Pulmonary artery endothelial cell (primary cell): ENCODE measurements at regions not wholly inside any gene's neighbourhood (a gene's known extent, or its start where the extent isn't known, plus 50 kb on each side); places are given as distances from the start of the nearest gene placed in this dataset.
"Not testable (repeated sequence)": the region's sequence is repeated elsewhere in the genome, so short reads cannot be mapped to it uniquely, and the experiment has no call there.

Experiments used
- DNase-seq: peaks from one replicate; pipeline ENCODE4 v3.0.0-alpha.2; 2011; ENCODE audit warnings: low read depth, low spot score

DNA sequence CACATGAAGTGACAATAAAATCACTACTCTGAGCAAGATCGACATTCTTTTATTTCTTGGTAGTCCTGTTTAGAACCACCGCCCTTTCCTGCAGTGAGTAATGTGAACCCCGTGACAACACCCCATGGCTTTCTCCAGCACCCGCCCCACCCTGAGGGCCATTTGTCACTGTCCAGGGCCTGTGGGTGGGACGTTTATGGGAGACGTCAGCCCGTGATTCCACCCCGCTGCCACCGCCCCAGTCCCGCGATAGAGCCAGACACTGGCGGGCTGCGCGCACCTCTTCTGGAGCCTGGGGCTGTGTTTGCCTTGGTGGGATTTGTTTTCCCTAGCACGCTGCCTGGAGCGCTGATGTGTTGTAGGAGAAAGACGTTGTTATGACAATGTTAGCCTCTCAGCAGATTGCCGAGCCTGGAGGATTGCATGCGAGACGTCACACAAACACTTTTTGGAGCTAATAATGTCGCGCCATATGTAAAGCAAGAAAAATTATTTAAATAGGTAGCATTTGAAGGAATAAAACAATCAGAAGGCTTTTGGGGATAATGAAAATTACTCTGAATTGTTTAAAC lies 263.7 kb downstream of the TEX29 start:
- DNase-seq: no peak

GRCh38 chr13:111584870-111585269 lies 264.4 kb downstream of the TEX29 start:
- DNase-seq: no peak

- DNase-seq: no peak
Observed at GRCh38 chr13:111586291-111586690, 265.8 kb downstream of the TEX29 start.

GRCh38 chr13:111587249-111587648 lies 266.8 kb downstream of the TEX29 start:
- no peak for DNase-seq

GRCh38 chr13:111589321-111589720 lies 268.9 kb downstream of the TEX29 start:
- DNase-seq: no peak

DNA sequence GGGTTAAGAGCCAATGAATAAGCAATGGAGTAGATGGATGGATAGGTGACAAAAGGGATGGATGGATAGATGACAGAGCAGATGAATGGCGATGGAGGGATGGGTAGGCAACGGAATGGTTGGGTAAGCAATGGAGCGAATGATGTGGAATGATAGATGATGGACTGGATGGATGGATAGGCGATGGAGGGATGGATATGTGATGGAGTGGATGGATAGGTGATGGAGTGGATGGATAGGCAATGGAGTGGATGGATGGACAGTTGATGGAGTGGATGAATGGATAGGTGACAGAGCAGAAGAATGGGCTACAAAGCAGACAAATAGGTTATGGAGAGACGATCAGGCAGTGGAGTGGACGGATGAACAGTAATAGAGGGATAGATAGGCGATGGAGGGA lies 269.6 kb downstream of the TEX29 start:
- no peak for DNase-seq

DNA sequence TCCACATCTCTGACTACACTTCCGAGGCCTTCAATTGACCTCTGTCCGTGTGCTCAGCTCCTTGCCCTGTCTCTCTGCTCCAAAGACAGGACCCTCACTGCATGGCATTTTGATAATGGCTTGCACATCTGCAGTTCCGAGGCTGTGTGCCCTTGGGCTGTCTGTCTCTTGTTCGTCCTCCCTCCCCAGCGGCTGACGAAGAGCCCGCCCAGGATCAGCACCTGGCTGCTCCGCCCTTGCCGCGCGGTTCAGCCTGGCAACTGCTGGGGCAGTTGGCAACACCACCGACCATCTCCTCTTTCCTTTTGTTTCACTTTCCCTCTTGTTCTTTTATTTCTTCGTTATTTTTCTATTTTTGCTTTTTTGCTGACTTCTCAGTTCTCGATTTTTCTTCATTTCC lies 270.4 kb downstream of the TEX29 start:
- DNase-seq: no peak

GRCh38 chr13:111593490-111593889 lies 273.0 kb downstream of the TEX29 start:
- not testable (repeated sequence) for DNase-seq

GRCh38 chr13:111594606-111595005 lies 274.2 kb downstream of the TEX29 start:
- no peak for DNase-seq

DNA sequence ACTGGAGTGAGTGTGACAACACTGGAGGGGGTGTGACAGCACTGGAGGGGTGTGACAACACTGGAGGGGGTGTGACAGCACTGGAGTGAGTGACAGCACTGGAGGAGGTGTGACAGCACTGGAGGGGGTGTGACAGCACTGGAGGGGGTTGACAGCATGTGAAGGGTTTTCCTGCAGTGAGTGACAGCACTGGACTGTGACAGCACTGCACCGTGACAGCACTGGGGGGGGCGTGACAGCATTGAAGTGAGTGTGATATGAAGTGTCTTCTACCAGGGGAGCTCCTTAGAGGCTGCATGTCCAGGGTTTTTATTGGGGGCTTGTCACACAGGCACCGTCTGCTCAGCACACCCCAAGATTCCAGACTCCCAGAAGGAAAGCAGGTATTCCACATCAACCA lies 274.8 kb downstream of the TEX29 start:
- no peak for DNase-seq

DNA sequence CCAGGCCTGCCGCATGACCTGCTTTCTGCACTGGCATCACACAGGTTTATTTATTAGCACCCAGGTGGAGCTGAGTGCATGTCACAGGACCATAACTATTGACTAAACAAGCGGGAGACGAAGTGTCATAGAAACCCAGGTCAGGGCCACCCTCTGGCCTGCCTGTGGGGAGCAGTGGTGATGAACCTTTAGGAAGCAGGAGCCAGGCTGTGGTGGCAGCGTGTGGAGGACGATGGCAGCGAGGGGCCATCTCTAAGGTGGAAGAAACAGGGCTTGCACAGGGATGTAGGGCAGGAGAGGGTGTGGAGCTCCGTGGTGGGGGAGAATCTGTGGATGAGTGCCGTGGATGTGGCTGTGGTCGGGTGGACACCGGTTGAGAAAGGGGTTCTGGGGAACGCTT lies 275.3 kb downstream of the TEX29 start:
- no peak for DNase-seq

DNA sequence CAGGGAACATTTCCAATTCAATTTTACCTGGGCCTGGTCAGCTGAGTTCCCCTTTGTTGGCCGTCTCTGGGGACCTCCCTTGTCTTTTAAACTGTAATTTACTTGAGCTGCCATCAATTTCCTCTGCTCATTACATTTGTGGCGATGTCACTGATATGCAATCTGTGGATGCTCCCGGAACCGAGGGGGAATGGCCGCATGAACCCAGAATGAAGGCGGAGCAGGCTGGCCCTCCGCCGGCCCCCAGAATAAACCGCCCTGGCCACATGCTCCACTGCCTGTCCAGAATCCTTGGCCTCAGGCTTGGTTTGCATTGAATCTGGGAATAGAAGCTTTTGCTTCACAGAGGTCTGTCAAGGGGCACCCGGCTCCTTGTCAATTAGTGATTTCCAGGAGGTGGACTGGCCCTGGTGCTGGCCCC lies 276.8 kb downstream of the TEX29 start:
- DNase-seq: no peak

- DNase-seq: no peak
Observed at GRCh38 chr13:111597618-111598017, 277.2 kb downstream of the TEX29 start.

GRCh38 chr13:111598747-111599146 lies 278.3 kb downstream of the TEX29 start:
- no peak for DNase-seq

GRCh38 chr13:111599791-111600190 lies 279.3 kb downstream of the TEX29 start:
- no peak for DNase-seq

DNA sequence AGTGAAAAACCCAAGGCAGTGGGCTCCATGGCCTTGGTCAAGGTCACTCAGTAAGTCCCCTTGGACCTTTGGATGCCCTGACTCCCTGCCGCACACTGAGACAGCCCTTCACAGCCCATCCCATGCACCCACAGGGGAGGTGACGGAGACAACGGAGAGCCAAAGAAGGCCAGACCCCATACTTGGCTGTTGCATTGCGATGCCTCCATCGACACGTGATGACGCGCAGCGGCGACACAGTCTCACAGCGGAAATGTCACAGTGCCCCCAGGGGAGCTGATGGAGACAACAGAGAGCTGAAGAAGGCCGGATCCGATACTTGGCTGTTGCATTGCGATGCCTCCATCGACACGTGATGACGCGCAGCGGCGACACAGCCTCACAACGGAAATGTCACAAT lies 282.4 kb downstream of the TEX29 start:
- no peak for DNase-seq

- DNase-seq: no peak
Observed at GRCh38 chr13:111604097-111604496, 283.7 kb downstream of the TEX29 start.

DNA sequence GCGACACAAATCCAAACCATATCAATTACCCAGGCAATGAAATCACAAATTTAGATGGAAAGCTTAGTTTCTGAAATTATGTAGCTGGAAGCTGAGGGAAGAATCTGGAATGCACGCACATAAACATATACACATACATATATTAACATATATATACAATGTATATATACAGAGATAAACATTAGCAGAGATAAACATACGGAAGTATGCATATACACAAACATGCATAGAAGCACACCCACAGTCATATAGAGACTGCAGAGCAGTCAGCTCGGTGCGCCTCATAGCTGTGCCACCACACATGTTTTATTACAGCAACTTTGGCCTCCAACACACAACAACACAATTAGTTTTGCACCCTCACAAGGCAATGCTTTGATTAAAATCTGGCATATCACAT lies 288.1 kb downstream of the TEX29 start:
- no peak for DNase-seq

GRCh38 chr13:111609631-111610030 lies 289.2 kb downstream of the TEX29 start:
- no peak for DNase-seq

DNA sequence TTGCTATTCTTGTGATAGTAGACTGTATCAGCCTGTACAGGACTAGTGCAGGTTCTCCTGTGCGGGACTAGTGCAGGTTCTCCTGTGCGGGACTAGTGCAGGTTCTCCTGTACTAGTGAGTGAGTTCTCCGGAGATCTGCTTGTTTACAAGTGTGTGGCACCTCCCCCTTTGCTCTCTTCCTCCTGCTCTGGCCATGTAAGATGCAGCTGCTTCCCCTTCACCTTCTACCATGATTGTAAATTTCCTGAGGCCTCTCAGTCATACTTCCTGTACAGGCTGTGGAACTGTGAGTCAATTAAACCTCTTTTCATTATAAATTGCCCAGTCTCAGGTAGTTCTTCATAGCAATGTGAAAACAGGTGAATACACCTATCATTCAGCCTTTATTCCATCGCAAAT lies 289.6 kb downstream of the TEX29 start:
- DNase-seq: no peak

DNA sequence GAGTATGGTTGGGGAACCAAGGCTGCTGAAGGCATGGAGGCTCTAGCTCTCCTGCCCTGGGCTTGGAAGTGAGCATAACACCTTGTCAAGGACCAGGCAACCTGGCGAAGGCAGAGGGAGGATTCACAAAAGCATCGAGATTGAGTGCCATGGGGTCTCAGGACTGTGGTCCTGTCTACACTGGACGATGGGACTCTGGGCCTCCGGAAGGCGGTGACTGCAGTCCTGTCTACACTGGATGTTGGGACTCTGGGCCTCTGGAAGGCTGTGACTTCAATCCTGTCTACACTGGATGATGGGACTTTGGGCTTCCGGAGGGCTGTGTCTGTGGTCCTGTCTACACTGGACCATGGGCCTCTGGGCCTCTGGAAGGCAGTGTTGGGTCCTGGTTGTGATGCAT lies 290.4 kb downstream of the TEX29 start:
- no peak for DNase-seq

GRCh38 chr13:111611651-111612050 lies 291.2 kb downstream of the TEX29 start:
- DNase-seq: no peak

DNA sequence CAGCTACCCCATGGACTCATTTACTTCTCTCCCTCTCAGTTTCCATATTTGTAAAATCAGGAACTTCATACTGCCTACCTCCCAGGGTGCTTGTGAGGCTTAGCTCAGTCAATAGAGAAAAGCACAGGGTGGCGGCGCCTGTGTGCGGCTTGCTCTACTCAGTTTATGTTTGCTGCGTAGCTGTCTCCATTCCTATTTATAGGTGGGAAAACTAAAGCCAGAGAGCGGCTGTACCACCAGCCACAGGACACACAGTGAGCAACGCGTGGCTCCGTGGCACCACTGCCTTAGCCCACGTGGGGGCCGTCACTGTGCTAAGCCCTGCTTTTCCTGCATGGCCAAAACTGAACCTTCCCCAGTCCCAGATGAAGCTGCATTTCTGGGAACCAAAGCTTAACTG lies 292.4 kb downstream of the TEX29 start:
- no peak for DNase-seq

GRCh38 chr13:111614009-111614408 lies 293.6 kb downstream of the TEX29 start:
- DNase-seq: no peak
